T-helper 2 cell treated with Interferon-gamma antibody and Interleukin-4, amounts not matched to agents 5 μg/mL and 100 μg/mL, for 36 hours (primary cell): ENCODE measurements at regions not wholly inside any gene's neighbourhood (a gene's known extent, or its start where the extent isn't known, plus 50 kb on each side); places are given as distances from the start of the nearest gene placed in this dataset.

ENCODE experiments used
- DNase-seq: peaks from one replicate; pipeline ENCODE4 v3.0.0; 2021; ENCODE audit warnings: low spot score
- H3K27ac Mint-ChIP-seq: one replicate; pipeline ENCODE4 v1.8.0; 2021; ENCODE audit warnings: mild to moderate bottlenecking, mixed read lengths
- H3K27me3 Mint-ChIP-seq: one replicate; pipeline ENCODE4 v1.8.0; 2021; ENCODE audit warnings: low read depth, mixed read lengths
- H3K36me3 Mint-ChIP-seq: one replicate; pipeline ENCODE4 v1.8.0; 2021; ENCODE audit warnings: low read depth, mixed read lengths
- H3K4me1 Mint-ChIP-seq: one replicate; pipeline ENCODE4 v1.8.0; 2021; ENCODE audit warnings: low read depth, mixed read lengths
- H3K4me3 Mint-ChIP-seq: one replicate; pipeline ENCODE4 v1.8.0; 2022; ENCODE audit warnings: mild to moderate bottlenecking, moderate library complexity, mixed read lengths
- H3K9me3 Mint-ChIP-seq: one replicate; pipeline ENCODE4 v1.8.0; 2021; ENCODE audit warnings: mixed read lengths

DNA sequence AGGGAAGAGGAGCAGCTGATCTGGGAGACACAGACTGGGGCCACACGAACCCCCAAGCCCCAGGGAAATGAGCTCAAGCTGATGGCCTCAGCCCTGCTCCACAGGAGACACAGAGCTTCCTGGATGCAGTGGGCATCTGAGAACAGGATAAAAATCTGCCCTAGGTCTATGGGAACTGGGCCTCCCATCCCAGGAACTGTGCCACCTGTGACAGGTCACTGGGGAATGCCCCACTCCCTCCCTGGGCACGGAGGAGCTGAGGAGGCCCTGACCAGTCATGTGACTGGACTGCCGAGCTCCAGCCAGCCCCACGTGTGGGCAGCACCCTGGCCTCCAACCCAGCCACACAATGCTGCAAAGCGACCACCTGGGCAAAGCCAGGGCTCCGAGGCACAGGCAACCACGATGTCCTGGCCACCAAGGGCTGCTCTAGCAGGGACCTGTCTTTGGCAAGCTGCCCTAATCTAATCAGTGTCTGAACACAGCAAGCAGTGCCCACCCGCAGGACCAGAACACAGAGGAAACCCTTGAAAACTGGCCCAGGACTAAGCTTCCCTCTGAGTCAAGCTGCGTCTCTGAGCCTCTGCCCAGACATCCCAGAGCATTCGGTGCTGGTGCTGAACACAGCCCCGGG is 57.8 kb upstream of the ID2 start:
- Mint-ChIP-seq H3K4me3 (no peak overlapping the region), H3K4me1 (peaks cover 2% of the 10 kb centered on the region), H3K27me3 (peaks cover 29% of the 10 kb centered on the region), H3K36me3 (no peaks in the 10 kb centered on the region), H3K27ac (no peak overlapping the region), H3K9me3 (no peaks in the 10 kb centered on the region)
- DNase-seq: no peak

DNA sequence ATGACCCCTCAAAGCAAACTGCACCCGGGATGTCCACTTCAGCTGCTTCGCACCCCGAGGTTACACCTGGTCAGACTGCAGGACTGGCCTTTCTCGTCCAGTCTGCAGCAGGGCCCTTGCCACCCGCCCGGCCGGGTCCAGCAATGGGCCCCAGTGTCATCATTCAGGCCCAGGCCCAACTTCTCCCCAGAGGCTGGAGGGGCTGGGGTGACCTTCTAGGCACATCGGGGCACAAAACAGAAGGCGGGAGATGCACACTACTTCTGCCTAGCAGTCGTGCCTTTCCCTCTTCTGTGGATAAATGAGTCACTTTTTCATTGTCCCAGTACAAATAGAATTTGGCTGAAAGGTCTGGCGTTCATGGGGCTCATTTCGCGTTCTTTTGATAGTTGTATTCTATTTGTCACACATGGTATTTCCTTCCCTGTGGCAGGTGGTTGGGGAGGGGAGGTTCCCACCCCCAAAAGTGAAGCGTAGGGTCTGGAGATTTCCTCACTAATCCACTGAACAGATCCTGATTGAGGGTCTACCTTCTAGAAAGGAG is 56.9 kb upstream of the ID2 start:
- Mint-ChIP-seq H3K27me3 (peaks cover 24% of the 10 kb centered on the region), H3K36me3 (no peaks in the 10 kb centered on the region), H3K4me3 (no peak overlapping the region), H3K27ac (no peak overlapping the region), H3K4me1 (peaks cover 2% of the 10 kb centered on the region), H3K9me3 (no peaks in the 10 kb centered on the region)
- DNase-seq: no peak

DNA sequence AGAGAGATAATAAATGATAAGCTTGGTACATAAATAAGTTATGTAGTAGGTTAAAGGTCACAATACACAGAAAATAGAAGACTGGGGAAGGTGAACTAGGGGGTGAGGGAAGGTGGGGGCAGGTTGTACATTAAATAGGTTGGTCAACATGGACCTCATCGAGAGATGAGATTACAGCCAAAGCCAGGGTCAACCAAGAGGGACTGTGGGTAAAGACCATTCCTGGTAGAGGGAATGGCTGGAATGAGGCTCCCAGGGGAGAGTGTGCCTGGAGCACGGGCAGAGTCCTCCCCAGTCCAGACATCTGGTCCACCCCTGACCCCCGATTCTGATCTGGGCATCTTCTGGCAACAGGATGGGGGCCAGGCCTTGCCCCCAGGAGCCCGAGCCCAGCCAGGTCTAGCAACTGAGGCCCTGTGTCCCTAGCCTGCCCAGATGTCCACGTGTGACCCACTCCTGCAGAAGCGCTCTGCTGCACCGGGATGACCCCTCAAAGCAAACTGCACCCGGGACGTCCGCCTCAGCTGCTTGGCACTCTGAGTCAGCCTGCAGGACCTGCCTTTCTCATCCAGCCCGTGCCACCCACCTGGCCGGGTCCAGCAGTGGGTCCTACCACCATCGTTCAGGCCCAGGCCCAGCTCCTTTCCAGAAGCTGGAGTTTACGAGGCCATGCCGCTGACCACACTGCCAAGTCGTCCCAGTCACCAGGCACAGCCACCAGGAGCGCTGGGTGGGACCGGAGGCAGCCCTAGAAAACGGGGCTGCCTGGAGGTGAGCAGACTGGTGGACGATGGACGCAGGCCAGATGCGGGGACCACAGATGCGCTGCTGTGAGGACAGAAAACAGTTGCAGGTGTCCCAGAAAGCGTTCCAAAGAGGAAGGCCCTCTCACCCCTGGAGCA is 56.2 kb upstream of the ID2 start:
- Mint-ChIP-seq H3K9me3 (no peaks in the 10 kb centered on the region), H3K4me1 (peaks cover 2% of the 10 kb centered on the region), H3K27me3 (peaks cover 17% of the 10 kb centered on the region), H3K4me3 (no peak overlapping the region), H3K36me3 (no peaks in the 10 kb centered on the region), H3K27ac (no peak overlapping the region)
- no peak for DNase-seq

DNA sequence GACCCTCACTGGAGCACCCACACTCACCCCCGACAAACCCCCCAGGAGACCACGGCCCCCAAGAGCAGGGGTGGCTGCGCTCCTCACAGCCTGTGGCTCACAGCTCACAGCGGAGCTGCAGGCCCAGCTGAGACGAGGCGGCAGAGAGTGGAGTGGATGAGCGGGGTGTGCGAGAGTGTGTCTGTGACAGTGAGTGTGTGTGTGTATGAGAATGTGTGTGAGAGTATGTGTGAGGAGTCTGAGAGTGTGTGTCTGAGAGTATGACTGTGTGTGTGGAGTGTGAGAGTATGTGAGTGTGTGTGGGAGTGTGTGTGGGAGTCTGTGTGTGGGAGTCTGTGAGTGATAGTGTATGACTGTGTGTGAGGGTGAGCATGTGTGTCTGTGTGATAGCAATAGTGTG is 55.3 kb upstream of the ID2 start:
- peaks cover 9% of the 10 kb centered on the region for H3K27me3 Mint-ChIP-seq
- H3K4me1 Mint-ChIP-seq: peaks cover 2% of the 10 kb centered on the region
- no peaks in the 10 kb centered on the region for H3K9me3 Mint-ChIP-seq
- DNase-seq: no peak
- H3K4me3 Mint-ChIP-seq: no peak overlapping the region
- peak overlapping the region; percentile 14 for H3K27ac Mint-ChIP-seq
- H3K36me3 Mint-ChIP-seq: no peaks in the 10 kb centered on the region

DNA sequence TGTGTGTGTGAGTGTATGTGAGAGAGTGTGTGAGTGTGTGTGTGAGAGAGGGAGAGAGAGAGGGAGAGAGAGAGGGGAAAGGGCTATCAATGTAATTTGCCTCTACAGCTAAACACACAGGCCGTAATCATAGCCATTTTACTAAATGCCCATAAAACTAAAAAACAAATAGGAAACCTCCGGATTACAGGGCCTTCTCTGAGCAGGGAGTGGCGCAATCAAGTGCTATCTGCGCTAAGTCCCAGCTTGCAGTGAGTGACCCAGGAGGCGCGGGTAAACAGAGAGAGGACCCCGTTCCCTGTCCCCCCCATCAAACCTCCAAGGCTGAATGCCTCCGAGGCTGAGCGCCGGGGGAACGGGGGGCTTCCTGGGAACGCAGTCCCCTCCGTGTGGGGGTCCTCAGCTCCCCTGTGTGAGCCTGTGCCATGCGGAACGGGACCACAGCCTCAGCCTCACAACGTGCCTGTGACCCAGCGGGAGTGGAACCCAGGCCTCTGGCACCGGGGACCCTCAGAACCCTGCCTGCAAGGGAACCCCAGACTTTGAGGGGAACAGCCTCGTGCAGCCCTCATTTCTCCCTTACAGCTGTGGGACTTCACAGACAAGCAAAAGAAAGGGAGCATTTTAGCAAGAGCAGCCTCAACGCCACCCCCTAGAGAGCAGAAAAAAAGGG is 54.7 kb upstream of the ID2 start:
- Mint-ChIP-seq H3K9me3 (no peaks in the 10 kb centered on the region), H3K36me3 (no peaks in the 10 kb centered on the region), H3K27me3 (peaks cover 9% of the 10 kb centered on the region), H3K4me3 (no peak overlapping the region), H3K4me1 (peaks cover 4% of the 10 kb centered on the region), H3K27ac (peak overlapping the region; percentile 14)
- DNase-seq: no peak

DNA sequence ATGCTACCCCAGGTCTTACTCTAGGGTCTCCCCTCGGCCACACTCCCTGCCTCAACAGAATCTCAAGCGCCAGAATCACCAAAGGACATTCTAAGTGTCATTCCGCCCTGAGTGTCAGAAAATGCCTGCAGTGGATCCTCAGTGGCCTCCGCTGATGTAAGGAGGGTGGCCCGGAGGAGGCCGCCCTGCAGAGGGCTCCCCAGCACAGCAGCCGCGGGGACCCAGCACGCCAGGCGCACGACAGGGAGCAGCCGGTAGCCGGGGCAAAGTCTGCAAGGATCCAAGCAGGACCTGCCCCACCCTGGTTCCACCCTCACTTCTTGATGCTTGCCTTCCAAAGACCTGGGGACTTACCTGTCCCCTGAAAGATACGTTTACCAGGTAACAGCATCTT is 54.2 kb upstream of the ID2 start:
- DNase-seq: no peak
- Mint-ChIP-seq H3K4me3 (no peak overlapping the region), H3K27ac (no peak overlapping the region), H3K27me3 (peaks cover 6% of the 10 kb centered on the region), H3K9me3 (no peaks in the 10 kb centered on the region), H3K4me1 (peaks cover 4% of the 10 kb centered on the region), H3K36me3 (no peaks in the 10 kb centered on the region)

DNA sequence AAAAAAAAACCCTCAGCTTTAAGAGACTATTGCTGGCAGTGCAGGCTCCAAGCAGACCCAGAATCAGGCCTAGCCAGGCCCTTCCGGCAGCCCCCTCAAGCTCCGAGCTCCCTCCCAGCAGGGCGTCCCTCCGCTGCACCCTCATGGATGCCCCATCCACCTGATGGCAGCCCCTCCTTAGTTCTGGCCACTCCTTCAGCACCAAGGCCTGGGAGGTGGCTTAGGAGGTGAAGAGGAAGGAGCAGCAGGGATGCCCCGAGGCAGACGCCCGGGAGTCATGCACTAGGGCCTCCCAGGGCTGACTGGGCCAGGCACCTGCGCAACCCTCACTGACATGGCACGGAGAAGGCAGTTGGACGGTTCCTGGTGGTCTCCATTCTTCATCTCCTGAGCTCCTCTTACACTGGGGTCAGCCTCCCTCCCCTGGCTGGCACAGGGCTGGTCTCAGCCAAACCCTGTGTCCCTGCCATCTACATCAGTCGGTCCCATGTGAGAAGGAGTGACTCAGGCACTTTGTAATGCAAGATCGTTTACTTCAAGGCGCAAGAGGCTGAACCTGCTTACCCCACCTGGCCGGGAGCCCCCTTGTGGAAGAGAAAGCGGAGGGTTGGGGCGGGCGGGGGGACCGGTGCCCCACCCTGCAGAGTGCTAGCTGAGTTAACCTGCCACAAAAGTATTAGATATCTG is 53.5 kb upstream of the ID2 start:
- no peak overlapping the region for H3K27ac Mint-ChIP-seq
- no peak for DNase-seq
- peaks cover 2% of the 10 kb centered on the region for H3K4me1 Mint-ChIP-seq
- H3K27me3 Mint-ChIP-seq: no peaks in the 10 kb centered on the region
- H3K4me3 Mint-ChIP-seq: no peak overlapping the region
- H3K9me3 Mint-ChIP-seq: no peaks in the 10 kb centered on the region
- no peaks in the 10 kb centered on the region for H3K36me3 Mint-ChIP-seq

DNA sequence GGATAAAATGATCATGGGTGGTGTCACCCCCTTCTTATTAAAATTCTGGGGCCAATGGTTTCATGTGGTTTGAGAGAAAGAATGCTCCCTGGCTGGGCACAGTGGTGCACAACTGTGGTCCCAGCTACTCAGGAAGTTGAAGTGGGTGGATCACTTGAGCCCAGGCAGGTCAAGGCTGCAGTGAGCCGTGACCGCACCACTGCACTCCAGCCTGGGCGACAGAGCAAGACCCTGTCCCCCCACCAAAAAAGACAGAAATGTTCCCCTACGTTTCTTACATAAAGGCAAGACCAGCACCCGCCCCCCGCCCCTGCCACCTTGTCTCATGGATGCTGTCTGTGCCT is 53.0 kb upstream of the ID2 start:
- DNase-seq: no peak
- Mint-ChIP-seq H3K4me3 (no peak overlapping the region), H3K9me3 (no peaks in the 10 kb centered on the region), H3K4me1 (peaks cover 2% of the 10 kb centered on the region), H3K36me3 (no peaks in the 10 kb centered on the region), H3K27me3 (no peaks in the 10 kb centered on the region), H3K27ac (no peak overlapping the region)

DNA sequence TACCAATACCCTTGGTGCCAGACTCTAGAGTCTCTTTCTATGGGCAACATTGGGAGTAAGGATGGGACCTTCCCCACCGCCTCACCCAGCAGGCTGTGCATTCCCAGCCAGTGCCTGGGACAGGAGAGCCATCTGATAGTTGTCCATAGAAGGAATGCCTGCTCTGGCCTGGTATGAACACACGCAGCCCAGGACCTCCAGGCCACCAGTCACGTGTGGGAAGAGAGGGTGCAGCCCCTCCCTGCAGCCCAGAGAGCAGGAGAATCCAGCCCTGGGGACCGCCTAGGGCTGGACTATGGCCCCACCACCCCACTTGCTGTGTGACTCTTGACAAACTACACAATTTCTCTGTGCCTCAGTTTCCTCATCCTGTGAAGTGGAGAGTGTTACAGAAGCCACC is 52.5 kb upstream of the ID2 start:
- Mint-ChIP-seq H3K27me3 (peaks cover 5% of the 10 kb centered on the region), H3K4me1 (peaks cover 2% of the 10 kb centered on the region), H3K36me3 (no peaks in the 10 kb centered on the region), H3K9me3 (no peaks in the 10 kb centered on the region), H3K27ac (no peak overlapping the region), H3K4me3 (no peak overlapping the region)
- DNase-seq: no peak

DNA sequence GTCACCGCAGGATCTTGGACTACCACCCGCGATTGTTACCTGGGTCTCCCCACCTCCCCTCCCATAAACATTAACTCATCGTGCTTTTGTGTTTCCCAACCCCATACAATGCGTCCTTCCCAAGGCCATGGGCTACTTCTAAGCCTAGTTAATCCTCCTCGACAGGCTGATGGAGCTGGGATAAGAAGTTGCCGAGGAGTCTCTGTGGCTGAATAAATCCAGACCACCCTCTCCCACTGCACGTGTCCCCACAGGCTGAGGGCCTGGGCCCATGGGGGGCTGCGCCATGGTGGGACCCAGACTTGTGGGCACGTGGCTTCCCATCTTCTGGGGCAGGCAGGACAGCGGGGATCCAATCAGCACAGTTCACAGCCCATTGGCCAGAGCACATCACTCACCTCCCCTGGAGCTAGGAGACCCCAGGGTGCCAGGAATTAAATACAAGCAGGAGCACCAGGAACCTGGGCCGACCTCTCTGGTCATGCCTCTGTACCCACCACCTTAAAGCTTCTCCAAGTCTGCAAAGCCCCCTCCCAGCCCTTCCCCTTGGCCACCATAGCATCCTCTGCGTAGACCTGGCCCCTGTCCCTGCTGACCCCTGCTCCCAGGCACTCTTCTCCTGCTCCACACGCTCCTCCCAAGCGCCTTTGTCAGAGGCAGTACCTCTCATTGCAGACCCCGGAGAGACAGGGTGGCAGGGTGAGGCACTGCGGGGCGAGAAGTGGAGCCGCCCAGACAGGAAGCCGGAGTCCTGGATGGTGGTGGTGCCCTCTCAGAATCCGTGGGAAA is 51.0 kb upstream of the ID2 start:
- H3K27me3 Mint-ChIP-seq: peaks cover 9% of the 10 kb centered on the region
- no peak overlapping the region for H3K27ac Mint-ChIP-seq
- H3K4me1 Mint-ChIP-seq: peaks cover 2% of the 10 kb centered on the region
- H3K4me3 Mint-ChIP-seq: no peak overlapping the region
- no peak for DNase-seq
- H3K36me3 Mint-ChIP-seq: no peaks in the 10 kb centered on the region
- no peaks in the 10 kb centered on the region for H3K9me3 Mint-ChIP-seq

DNA sequence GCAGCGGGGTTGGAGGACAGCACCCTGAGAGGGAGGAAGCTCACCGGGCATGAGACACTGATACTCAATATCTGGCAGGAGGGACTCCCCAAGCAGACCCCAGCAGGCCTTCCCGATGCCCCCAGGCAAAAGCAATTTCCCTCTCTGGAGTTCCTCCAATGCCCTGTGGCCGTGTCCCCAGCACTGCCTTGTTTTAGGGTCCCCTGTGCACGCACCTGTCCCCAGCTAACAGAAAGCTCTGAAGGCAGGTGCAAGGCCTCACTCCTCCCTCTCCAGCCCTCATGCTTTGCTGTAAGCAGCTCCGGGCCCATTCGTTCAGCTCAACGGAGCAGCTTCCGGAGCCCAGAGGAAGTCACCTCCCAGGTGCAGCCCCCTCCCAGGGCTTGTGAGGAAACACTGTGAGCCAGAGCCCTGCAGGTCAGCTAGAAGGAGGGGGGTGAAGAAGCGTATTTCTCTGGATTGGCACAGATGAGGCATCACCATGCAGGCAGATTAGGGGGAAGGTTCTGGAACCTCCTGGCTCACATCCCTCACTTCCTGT is 50.3 kb upstream of the ID2 start:
- Mint-ChIP-seq H3K27me3 (peaks cover 10% of the 10 kb centered on the region), H3K36me3 (no peaks in the 10 kb centered on the region), H3K9me3 (no peaks in the 10 kb centered on the region), H3K4me1 (peaks cover 2% of the 10 kb centered on the region), H3K27ac (no peak overlapping the region), H3K4me3 (no peak overlapping the region)
- DNase-seq: no peak
